Spleen (tissue), 7 donors: ENCODE measurements at regions not wholly inside any gene's neighbourhood (a gene's known extent, or its start where the extent isn't known, plus 50 kb on each side); places are given as distances from the start of the nearest gene placed in this dataset.

Source experiments
- POLR2A ChIP-seq, 3 donors: fragments of 450-650 bp; IDR thresholded peaks; one replicate each; pipeline ENCODE4 v1.5.1; 2017; ENCODE audit warnings: antibody characterized with exemption in 3 of 3, mild to moderate bottlenecking in 1 of 3
- POLR2AphosphoS5 ChIP-seq, 3 donors: sonication (generic); formaldehyde crosslinking; IDR thresholded peaks; one replicate each; pipeline ENCODE4 v1.5.1; 2017; ENCODE audit warnings: antibody characterized with exemption in 3 of 3
- TF ChIP-seq, protein P1 (sequence below), 11 experiments: fragments of 200-600 bp in 7 of 11; fragments of 450-650 bp in 4 of 11; sonication (generic) in 4 of 11; IDR thresholded peaks in 8 of 11; conservative IDR thresholded peaks in 3 of 11; 1 replicate in 7 of 11; 2 replicates in 4 of 11; pipeline versions ENCODE4 v1.4.0 to v1.8.0; 2016 to 2021; ENCODE audit warnings: antibody characterized with exemption in 11 of 11, inconsistent platforms in 4 of 11, mild to moderate bottlenecking in 1 of 11
- donor health status: DM: no; HTN: no; CAD: no; lungs with moderate emphysema.
- donor health status: DM: no; HTN: no; CAD: no.
- donor health status: DM: no; HTN: no; CAD: no.

DNA sequence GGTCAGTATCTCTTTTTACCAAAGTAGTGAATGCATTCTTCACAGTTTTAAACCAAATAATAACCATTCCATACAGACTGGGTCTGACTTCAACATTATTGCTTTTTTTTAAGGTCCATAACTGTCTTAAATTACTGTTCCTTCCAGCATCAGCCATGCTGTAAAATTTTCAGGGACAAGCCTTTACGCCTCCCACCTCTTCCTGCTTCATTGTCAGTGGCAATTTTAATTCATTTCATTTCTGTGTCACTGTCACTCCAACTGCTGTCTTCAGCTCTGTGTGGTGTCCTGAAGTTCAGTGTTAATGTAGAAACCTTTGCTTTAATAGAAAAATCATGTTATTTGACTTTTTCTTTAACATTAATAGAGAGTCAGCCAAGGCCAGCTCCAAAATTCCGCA, 365.6 kb upstream of the PTBP2 start:
- TF ChIP-seq POLR2AphosphoS5 (IDR thresholded peaks at IDR 0.05) (no peak), POLR2A (IDR thresholded peaks at IDR 0.05) (no peak)
- TF ChIP-seq, protein P1, sequence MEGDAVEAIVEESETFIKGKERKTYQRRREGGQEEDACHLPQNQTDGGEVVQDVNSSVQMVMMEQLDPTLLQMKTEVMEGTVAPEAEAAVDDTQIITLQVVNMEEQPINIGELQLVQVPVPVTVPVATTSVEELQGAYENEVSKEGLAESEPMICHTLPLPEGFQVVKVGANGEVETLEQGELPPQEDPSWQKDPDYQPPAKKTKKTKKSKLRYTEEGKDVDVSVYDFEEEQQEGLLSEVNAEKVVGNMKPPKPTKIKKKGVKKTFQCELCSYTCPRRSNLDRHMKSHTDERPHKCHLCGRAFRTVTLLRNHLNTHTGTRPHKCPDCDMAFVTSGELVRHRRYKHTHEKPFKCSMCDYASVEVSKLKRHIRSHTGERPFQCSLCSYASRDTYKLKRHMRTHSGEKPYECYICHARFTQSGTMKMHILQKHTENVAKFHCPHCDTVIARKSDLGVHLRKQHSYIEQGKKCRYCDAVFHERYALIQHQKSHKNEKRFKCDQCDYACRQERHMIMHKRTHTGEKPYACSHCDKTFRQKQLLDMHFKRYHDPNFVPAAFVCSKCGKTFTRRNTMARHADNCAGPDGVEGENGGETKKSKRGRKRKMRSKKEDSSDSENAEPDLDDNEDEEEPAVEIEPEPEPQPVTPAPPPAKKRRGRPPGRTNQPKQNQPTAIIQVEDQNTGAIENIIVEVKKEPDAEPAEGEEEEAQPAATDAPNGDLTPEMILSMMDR (IDR thresholded peaks at IDR 0.05 in 8 of 11, conservative IDR thresholded peaks at IDR 0.05 in 3 of 11), result no peak
